Activated CD8-positive, alpha-beta memory T cell treated with anti-CD3 and anti-CD28 coated beads, Interleukin-2, amount 50 U/mL, for 4 hours (primary cell): ENCODE measurements at regions not wholly inside any gene's neighbourhood (a gene's known extent, or its start where the extent isn't known, plus 50 kb on each side); places are given as distances from the start of the nearest gene placed in this dataset.

Experiments
- DNase-seq: peaks from one replicate; pipeline ENCODE4 v3.0.0-alpha.2; 2020

- no peak for DNase-seq
These were observed 66.5 kb downstream of the PLXNA1 start for GRCh38 chr3:127049393-127049792.

DNA sequence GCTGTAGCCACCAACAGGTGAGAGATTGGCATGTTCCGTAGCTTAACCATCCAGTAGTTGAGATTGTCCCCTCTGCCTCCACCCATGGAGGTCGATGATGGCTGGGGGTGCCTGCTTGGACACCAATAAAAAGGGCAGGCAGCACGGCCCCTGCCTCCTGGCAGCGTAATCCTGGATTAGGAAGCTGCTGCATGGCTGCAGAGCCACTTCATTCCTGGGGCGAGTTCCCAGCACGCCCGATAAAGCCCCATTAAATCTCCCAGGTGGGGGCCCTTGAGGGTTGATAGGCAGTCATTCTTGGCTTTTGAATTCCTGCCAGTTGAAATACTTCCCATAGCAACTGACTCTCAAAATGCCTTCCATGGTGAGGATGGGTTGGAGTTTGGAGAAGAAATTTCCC, 67.8 kb downstream of the PLXNA1 start:
- DNase-seq = no peak

- no peak for DNase-seq
These were observed 69.2 kb downstream of the PLXNA1 start for GRCh38 chr3:127052121-127052561.

- DNase-seq = no peak
These were observed 70.1 kb downstream of the PLXNA1 start for GRCh38 chr3:127053026-127053425.

DNA sequence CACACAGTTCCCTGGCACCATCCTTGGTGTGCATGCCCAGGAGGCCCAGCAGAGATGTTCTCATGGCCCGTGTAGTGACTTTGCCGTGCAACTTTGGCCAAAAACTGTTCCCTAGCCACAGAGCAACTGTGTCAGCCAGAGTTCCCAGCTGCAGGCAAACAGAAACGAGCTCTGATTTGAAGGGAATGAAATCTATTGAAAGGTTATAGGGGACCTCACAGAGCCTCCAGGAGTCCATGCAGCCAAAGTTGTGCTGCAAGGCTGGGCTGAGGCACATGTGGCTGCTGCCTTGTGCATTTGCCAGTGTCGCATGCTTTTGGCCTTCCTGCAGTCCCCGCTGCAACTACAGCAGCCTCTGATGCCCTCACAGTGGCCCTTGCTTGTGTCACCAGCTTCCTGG, 70.5 kb downstream of the PLXNA1 start:
- DNase-seq = no peak

GRCh38 chr3:127053979-127054378, 71.1 kb downstream of the PLXNA1 start:
- no peak for DNase-seq

GRCh38 chr3:127056281-127056680, 73.4 kb downstream of the PLXNA1 start:
- DNase-seq = no peak

GRCh38 chr3:127056976-127057375, 74.1 kb downstream of the PLXNA1 start:
- DNase-seq = no peak

DNA sequence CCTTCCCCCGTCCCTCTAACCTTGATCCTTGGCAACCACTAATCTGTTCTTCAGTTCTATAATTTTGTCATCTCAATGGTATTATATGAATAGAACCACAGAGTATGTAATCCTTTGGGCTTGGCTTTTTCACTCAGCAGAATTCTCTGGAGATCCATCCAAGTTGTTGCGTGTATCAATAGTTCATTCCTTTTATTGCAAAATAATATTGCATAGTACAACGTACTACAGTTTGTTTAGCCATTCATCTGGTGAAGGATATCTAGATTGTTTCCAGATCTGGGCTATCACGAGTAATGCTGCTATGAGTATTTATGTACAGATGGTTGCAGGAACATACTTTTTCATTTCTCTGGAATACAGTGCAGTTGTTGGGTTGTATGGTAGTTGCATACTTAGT, 76.2 kb downstream of the PLXNA1 start:
- DNase-seq = no peak

DNA sequence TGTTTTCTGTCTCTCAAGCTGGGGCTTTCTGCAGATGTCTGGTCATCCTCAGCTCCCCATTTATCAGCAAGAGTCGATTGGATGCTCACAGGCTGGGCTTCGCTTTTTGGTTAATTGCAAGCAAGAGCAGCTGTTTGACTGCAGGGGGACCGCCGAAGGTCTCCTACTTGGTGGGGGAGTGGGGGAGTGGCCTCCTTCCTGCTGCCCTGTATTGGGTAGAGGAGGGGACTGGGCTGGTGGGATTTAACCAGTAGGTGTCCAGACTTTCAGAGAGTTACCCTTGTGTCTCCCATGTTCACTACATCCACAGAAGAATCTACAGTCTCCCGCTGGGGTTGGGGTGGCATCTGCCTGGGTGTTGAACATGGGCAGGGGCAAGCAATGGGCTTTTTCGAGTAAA, 78.7 kb downstream of the PLXNA1 start:
- no peak for DNase-seq

- DNase-seq = no peak
These were observed 80.0 kb downstream of the PLXNA1 start for GRCh38 chr3:127062926-127063325.

DNA sequence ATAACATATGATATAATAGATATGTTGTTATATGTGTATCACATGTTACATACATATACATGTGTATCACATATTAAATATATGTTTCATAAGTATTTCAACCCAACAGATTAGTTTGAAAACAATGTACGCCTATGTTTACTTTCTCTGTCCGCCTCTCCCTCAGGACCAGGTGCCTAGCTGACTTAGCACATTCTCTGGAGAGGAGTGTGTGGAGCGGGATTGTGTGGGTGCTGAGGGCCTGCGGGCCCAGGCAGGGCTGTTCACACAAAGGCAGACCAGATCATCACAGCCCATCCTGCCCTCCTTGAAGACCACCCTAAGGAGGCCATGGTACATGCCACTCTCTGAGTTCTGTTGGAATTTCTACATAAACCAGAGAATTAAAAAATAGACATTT, 81.0 kb downstream of the PLXNA1 start:
- no peak for DNase-seq

- DNase-seq = no peak
These were observed 81.6 kb downstream of the PLXNA1 start for GRCh38 chr3:127064391-127065137.

DNA sequence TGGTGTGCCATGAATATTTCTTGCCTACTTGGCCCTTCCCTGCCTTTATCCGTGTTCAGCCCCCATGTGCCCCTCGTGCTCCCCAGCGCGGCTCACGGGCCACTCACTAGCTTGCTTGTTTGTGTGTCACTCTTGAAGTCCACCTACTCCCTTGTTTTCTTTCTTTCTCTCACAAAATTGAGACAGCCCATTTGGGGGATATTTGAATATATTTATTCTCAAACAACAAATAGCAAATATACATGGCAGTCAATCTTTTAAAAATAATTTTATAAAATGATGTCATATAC, 82.2 kb downstream of the PLXNA1 start:
- DNase-seq = no peak

DNA sequence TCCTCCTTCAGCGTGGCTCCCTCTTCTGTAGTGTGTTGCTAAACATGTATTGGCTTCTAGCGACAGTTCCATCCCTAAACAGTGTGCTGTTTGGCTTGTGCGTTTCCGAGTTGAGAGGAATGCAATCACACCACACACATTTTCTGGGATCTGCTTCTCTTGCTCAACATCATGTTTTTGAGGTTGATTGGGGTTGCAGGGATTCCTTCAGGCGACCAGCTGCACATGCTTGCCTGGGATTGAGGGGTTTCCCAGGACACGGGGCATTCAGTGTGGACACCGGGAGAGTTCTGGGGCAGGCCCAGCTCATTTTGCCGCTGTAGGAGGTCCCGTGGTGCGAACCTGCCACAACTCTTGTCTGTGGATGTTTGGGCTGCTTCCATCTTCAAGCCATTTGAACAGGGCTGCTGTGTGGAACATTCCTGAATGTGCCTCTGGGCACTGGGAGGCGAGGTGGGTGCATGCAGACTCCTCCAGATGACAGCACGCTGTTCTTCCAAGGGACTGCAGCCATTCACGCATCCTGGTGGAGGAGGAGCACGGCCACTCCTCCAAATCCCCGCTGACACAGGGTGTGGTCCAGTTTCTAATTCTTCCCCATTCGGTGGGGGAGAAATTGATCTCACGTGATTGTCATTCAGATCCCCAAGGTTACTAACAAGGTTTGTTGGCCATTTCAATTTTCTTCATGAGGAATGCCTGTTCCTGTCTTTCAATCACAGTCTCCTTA, 82.8 kb downstream of the PLXNA1 start:
- DNase-seq = no peak

DNA sequence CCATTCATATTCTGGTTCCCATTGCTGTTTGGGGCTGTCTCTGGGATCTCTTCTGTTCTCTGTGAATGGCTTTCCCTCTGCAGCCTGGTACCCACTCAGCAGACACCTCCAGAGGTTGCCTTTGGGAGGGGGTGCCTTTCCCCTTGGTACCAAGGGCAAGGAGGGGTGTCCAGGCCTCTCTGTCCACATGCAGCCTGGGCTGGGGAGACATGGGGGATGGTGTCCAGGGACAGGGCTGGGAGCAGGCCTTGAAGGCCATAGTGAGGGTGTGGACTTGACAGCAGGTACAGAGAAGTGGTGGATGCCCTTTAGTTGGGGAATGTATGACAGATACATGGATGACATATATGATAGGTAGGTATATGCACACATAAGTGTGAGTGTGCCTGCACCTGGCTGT, 83.7 kb downstream of the PLXNA1 start:
- no peak for DNase-seq

GRCh38 chr3:127067116-127067910, 84.4 kb downstream of the PLXNA1 start:
- DNase-seq = no peak

- no peak for DNase-seq
These were observed 85.3 kb downstream of the PLXNA1 start for GRCh38 chr3:127068111-127068810.

DNA sequence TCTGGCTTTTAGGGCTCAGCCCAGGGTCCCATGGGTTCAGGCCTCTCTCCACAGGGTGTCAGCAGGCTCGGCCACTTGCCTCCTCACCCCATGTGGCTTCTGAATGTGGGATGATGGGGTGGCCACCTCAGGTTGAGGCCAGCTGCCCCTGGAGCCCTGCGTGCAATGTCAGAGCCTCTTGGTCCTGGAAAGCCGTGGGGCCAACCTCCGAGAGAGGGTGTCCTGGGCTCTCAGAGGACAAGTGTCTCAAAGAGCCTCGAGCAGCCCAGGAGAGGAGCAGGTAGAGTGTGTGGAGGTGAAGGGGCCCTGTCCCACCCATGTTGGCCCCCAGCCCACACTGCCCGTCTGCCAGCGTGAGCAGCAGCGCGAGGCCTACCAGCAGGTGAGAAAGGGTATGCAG, 86.0 kb downstream of the PLXNA1 start:
- DNase-seq = no peak

DNA sequence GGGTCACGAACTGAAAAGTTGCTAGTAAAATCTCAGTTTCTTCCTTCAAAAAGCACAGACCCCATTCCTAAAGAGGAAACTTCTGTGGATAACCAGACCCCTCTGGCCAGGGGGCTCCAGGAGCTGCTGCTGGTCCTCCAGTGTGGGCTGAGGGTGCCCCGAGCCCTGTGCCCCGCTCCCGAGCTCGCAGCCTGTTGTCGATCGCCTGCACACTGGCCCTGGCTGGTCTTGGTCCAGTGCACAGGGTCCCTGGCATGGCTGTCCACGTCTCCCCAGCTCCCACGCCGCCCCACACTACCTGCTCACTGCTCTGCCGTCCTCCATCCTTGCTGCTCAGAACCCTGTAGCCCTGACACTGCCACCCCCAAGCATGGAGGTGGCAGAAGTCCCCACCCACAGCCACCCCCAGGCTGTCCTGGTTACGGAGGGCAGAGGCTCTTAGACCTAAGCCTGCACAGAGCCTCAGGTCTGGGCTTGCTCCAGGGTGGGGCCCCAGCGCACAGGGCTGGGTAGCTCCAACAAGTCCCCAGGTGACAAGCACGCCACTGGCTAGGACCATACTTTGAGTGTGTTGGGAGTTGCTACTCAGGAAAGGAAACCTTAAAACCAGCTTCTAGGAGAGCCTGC, 87.0 kb downstream of the PLXNA1 start:
- no peak for DNase-seq

GRCh38 chr3:127070776-127071175, 87.9 kb downstream of the PLXNA1 start:
- DNase-seq = no peak

DNA sequence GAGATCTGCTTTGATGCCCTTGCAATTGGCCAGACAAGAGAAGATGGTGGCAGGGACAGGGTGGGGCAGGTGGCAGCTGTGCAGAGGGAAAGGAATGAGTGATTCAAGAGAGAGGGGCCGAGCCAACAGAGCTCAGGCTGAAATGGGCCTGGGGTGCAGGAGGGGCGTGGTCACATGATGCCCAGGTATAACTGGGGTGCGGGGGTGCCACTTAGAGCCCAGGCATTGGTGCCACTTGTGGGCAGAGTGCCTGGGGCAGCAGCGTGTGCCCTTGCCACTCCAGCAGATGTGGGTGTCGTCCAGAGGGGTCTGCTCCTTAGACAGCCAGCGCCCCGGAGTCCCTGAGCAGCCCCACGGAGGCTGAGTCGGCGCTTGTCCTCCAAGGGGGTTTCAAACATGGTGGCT, 88.7 kb downstream of the PLXNA1 start:
- DNase-seq = no peak

GRCh38 chr3:127072221-127072771, 89.4 kb downstream of the PLXNA1 start:
- no peak for DNase-seq
